HG03571 (cell line): ENCODE measurements at regions not wholly inside any gene's neighbourhood (a gene's known extent, or its start where the extent isn't known, plus 50 kb on each side); places are given as distances from the start of the nearest gene placed in this dataset.
"Not testable (repeated sequence)": the region's sequence is repeated elsewhere in the genome, so short reads cannot be mapped to it uniquely, and the experiment has no call there.

Source experiments
- ATAC-seq: cut with Tn5 transposase; IDR thresholded peaks from one replicate; pipeline ENCODE4 v1.9.1; 2021; ENCODE audit not compliant: unreplicated experiment

- no peak for ATAC-seq
These were observed 165.5 kb upstream of the PFN2 start for GRCh38 chr3:150136242-150136641.

- ATAC-seq = no peak
These were observed 164.6 kb upstream of the PFN2 start for GRCh38 chr3:150135287-150135721.

DNA sequence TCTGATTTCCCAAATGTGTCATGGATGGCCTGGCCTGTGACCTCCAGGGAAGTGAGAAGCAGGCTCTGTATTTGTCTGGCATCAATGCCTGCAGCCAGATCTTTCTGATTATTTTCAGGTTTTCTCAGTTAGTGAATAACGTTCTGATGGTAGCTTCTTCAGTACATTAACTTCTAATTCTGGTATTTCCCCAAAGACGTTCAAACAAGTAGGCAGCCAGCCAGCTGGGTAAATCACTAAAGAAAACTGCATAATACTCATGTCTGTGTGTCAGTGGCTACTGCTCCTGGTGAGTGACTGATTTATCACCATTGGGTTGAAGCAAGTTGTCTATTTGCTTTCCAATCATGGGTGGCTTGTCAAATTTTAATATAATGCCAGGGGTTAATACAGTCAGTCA, 162.6 kb upstream of the PFN2 start:
- ATAC-seq = no peak

DNA sequence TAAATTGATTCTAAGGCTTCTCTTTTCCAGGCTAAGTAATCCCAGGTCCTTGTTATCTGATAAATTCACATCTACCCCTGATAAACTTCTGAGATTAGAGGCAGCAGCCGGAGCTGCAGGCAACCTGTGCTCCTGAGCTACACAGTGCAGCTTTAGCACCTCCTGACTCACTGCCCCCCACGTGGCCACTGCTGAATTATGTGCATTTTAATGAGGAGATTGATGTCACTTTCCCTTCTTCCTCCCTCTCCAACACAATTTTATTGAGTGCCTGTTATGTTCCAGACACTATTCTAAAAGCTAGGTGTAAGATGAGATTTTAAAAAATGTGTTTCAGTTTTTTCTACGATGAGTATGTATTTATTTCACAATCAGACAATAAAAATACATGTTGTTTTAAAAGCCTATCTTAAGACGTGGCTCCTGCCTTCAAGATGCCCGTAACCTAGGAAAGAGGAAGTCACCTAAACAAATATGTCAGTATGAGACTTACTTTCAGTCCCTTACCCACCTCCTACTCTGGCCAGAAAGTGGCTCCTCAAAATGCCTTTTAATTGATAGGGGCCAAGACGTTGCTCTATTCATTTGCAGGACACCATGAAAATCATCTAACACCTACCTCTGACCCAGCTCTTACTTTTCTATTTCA, 161.5 kb upstream of the PFN2 start:
- ATAC-seq = no peak

DNA sequence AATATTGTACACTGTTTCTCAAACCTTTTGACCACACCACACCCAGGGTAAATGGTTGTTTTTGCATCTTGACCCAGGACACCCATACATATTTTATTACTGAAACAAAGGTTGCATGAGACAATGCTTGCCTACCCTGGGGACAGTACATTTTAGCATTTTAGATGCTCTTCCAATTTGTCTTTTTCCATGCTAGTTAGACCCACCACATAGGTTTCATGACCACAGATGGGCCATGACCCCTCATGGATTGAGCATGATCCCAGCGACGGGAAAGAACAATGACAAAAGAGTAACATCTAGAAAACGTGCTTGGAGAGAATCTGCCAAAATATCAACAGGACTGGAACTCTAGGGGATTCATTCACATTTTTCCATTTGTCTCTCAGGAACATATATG, 161.0 kb upstream of the PFN2 start:
- ATAC-seq = no peak

GRCh38 chr3:150130404-150131100, 159.9 kb upstream of the PFN2 start:
- ATAC-seq = no peak

GRCh38 chr3:150129166-150129565, 158.5 kb upstream of the PFN2 start:
- no peak for ATAC-seq

DNA sequence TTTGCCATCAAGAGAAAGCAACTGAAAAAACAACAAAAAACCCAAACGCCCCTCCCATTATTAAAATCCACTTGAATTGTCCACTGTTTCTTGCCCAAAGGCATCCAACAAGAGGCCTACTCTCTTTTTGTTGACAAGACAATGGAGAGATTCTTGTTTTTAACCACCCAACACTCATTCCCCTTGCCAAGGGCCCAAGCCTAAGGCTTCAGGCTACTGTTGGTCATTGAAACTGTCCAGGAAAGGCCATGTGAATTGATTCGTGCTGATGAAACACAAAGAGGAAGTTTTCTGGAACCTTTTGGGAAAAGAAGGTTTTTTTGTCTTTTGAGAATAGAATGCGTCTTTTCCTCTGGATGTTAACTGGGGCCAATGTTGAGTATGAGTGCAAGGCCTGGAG, 157.4 kb upstream of the PFN2 start:
- no peak for ATAC-seq

GRCh38 chr3:150127011-150127490, 156.4 kb upstream of the PFN2 start:
- ATAC-seq = no peak

GRCh38 chr3:150124142-150124541, 153.4 kb upstream of the PFN2 start:
- ATAC-seq = no peak

DNA sequence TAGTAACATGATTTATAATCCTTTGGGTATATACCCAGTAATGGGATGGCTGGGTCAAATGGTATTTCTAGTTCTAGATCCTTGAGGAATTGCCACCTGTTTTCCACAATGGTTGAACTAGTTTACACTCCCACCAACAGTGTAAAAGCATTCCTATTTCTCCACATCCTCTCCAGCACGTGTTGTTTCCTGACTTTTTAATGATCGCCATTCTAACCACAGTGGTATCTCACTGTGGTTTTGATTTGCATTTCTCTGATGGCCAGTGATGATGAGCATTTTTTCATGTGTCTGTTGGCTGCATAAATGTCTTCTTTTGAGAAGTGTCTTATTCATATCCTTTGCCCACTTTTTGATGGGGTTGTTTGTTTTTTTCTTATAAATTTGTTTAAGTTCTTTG, 152.6 kb upstream of the PFN2 start:
- ATAC-seq = not testable (repeated sequence)

- ATAC-seq = no peak
These were observed 147.5 kb upstream of the PFN2 start for GRCh38 chr3:150118219-150118618.

DNA sequence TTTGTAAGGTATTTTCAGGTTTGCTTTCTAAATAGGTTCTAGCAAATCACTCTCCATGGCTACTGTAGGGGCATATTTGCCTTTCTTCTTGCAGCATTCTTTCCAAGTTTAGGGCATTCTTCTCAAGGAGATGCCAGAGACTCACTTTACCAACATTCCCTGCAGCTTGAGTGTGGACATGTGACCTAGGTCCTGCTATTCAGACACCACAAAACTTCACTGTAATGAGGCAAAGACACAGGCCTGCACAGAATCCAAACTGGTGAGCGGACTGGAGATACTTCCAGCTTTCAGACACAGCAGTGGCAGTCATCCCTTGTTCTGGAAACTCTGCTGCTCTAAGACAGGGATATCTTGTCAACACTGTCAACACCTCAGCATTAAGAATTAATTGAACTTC, 146.4 kb upstream of the PFN2 start:
- ATAC-seq = no peak

DNA sequence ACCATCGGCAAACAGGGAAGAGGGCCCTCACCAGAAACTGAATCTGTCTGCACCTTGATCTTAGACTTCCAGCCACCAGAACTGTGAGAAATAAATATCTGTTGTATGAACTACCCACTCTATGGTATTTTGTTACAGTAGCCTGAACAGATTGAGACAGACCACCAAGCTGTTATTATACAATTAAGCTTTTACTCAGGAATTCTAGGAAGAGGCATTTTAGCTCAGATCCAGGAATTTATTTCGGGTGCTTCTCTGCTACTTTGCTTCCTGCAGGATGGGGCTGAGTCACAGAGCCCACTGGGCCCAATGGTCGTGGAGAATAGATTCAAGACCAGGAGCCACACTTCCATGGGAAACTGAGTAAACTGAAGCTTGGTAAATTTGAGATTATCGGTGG, 145.5 kb upstream of the PFN2 start:
- no peak for ATAC-seq

DNA sequence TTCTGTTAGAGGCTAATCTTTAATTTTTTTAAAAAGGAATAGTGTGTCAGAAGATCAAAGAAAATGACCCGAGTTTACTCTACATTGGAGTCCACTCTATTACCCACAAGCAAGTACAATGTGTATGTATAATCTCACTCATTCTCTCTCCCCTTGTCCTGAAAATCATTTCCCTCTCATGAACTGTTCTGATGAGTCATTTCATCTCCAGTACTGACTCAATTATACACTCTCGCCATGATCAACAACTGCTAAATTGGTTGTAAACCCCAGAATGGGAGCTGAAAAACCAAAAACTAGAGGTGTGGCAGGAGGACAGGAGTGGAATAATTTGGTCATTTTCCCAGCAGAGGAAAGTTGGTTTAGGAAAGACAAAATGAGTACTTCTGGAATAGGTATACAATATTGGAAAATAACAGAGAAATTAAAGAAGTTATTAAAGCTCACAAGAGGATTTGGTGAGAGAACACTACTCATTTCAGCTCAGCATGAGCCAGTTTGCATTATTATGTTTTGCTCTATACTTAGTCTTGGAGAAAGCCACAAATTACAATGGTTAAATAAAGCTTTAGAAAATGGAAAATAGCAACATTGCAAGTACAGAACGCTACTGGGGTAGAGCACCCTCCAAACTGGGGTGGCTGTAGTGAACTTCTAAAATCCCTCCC, 144.3 kb upstream of the PFN2 start:
- peak; percentile 78 for ATAC-seq

- no peak for ATAC-seq
These were observed 143.6 kb upstream of the PFN2 start for GRCh38 chr3:150114273-150114672.

GRCh38 chr3:150110097-150110496, 139.4 kb upstream of the PFN2 start:
- no peak for ATAC-seq

GRCh38 chr3:150107429-150108175, 136.9 kb upstream of the PFN2 start:
- ATAC-seq = no peak

- ATAC-seq = no peak
These were observed 136.2 kb upstream of the PFN2 start for GRCh38 chr3:150106740-150107428.

DNA sequence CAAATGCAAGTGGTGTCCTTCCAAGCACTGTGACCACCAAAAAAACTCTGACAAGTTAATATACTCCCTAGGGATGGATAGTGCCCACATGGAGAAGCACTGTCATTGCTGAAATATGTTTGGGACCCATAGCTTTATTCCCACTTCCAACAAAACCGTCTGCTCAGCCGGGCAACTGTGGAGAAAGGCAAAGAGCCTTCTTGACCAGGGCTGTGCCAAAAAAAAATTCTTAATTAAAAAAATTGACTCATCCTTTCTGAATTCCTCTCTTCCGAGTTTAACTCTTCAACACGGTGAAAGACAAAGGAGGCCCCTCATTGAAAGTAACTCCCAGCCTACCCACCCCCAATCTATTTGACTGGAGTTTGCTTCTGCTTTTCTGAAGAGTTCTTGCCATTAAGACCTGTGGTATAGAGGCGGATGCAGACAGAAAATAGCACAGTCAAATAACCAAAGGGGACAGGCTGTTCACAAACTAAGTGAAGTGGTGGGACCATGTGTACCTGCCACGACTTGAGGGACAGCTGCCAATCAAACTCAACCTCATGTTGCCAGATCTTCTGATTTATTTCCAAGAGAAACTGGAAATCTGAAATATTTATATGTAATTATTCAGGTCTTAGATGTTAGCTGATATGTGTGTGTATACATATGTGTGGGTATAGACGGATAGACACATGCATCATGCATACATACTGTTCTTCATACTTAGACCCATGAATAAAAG, 135.4 kb upstream of the PFN2 start:
- no peak for ATAC-seq
